GM19372 (cell line): ENCODE measurements at regions not wholly inside any gene's neighbourhood (a gene's known extent, or its start where the extent isn't known, plus 50 kb on each side); places are given as distances from the start of the nearest gene placed in this dataset.
"Not testable (repeated sequence)": the region's sequence is repeated elsewhere in the genome, so short reads cannot be mapped to it uniquely, and the experiment has no call there.

Experiments used
- ATAC-seq: cut with Tn5 transposase; IDR thresholded peaks from one replicate; pipeline ENCODE4 v1.9.1; 2021; ENCODE audit warnings: mild to moderate bottlenecking, low read depth, moderate library complexity; ENCODE audit not compliant: unreplicated experiment

- no peak for ATAC-seq
Measured at GRCh38 chr12:96085475-96085874, 50.1 kb upstream of the LTA4H start.

- not testable (repeated sequence) for ATAC-seq
Measured at GRCh38 chr12:96086190-96086589, 50.8 kb upstream of the LTA4H start.

GRCh38 chr12:96091833-96092232 is 56.4 kb upstream of the LTA4H start:
- ATAC-seq: no peak

DNA sequence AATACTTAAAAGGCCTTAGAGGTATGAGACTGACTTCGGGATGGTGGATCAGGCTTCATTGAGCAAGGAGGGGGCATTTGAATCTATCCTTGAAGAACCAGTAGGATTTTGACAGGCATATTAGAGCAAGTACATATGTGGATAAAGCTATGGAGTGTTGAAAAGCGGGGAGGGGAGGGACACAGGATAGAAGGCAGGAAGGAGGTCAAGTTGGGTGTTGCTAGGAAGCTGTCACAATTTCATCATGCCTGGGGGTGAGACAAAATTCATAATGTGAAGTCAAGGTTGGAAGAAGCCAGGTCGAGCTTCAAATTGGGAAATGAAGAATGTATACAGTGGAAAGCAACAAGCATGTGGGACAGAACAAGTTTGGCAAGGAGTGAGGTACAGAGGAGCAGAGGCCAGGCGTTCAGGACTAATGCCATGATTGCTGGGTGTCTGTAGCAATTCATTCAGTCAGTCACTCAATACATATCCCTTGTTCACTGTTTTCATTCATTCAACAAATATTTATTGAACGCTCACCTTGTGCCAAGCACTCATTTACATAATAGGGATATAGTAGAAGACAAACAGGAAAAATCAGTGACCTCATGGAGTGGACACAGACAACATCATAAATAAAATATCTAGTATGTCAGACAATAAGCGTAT is 58.3 kb upstream of the LTA4H start:
- ATAC-seq: no peak

- no peak for ATAC-seq
Measured at GRCh38 chr12:96094201-96094600, 58.8 kb upstream of the LTA4H start.

DNA sequence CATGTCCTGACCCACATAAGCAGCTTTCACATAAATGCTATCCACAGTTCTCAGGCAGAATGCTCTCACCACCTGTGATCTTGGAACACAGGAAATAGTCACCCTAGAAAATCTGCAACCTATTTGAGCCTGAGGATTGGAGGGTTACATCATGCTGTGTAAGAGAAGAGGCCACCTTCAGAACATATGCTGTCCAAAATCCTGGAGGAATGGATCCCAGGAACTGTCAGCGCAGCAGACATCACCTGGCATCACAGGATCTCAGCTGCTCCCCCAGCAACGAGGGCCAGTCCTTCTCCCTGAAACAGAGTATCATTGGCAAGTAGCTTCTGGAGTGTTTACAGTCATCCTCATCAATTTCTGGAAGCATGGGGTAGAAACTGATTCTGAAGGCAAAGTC is 63.2 kb upstream of the LTA4H start:
- ATAC-seq: no peak

- no peak for ATAC-seq
Measured at GRCh38 chr12:96099421-96099820, 64.0 kb upstream of the LTA4H start.

DNA sequence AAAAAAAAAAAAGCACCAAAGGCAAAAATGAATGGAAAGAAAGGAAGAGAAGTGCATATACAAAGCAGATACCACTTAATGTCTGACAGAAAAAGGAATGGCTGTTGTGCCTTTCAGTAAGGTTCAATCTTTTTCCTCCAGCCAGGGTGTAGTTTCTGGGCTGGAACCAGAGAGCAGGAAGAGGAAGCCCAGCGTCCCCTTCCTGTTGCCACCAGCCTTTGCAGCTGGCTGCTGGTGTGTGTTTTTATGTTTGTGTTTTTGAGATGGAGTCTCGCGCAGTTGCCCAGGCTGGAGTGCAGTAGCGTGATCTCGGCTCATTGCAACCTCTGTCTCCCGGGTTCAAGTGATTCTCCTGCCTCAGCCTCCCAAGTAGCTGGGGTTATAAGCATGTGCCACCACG is 64.6 kb upstream of the LTA4H start:
- no peak for ATAC-seq

GRCh38 chr12:96101806-96102205 is 66.4 kb upstream of the LTA4H start:
- ATAC-seq: no peak

DNA sequence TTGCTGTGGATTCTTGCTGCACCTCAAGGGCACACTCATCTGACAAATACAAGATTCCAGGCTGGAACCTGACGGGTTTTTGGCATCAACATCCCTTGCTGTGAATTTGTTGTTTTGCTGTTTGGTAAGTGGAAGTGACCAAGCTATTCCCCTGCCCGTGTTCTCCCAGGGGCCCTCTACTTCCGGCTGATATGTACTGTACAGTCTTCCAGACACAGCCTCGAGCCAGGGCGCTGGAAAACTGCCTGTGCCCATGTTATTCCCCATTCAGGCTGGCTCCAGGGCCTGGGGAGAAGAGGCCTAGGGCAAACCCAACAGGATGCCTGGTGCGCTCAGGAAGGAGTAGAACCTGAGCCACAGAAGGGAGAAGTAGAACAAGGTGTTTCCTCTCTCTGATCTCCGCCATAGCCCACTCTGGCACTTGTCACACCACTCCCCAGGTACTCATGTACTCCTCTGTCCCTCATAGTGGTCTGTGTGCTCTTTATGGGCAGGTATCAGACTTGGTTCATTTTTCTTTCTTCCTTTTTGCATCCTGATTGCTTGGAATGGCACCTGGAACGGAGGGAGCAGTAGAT is 67.8 kb upstream of the LTA4H start:
- no peak for ATAC-seq

DNA sequence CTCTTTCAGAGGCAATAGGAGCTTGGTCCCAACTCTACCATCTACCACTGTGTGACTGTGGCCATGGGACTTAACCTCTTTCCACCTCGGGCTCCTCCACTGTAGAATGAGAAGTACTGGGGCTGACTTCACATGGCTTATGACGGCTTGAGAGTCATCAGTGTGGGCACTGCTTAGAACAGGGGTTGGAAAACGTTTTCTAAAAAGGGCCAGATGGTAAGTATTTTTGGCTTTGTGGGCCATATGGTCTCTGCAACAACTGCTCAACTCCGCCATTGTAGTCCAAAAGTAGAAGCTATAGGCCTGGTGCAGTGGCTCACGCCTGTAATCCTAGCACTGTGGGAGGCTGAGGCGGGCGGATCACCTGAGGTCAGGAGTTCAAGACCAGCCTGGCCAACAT is 69.2 kb upstream of the LTA4H start:
- no peak for ATAC-seq

- ATAC-seq: no peak
Measured at GRCh38 chr12:96106137-96106536, 70.8 kb upstream of the LTA4H start.

- no peak for ATAC-seq
Measured at GRCh38 chr12:96107236-96107635, 71.8 kb upstream of the LTA4H start.

DNA sequence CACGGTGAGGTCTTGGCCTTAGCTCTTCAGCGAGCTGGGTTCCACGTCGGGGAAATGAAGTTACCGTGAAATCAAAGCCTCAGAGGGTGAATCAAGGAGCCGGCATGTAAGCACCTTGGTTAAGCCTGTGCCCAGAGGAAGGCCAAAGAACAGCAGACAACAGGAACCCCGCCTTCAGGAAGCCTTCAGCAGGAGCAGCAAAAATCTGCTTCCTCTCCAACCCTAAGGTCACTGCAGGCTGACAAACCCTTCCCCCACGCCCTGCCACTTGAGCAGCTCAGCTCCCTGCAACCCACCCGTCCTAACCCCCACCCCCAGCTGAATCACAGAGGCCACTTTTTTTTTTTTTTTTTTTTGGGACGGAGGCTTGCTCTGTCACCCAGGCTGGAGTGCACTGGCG is 72.9 kb upstream of the LTA4H start:
- ATAC-seq: no peak

DNA sequence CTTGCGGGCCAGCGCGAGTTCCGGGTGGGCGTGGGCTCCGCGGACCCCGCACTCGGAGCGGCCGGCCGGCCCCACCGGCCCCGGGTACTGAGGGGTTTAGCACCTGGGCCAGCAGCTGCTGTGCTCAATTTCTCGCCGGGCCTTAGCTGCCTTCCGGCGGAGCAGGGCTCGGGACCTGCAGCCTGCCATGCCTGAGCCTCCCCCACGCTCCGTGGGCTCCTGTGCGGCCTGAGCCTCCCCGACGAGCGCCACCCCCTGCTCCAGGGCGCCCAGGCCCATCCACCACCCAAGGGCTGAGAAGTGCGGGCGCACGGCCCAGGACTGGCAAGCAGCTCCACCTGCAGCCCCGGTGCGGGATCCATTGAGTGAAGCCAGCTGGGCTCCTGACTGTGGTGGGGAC is 73.6 kb upstream of the LTA4H start:
- ATAC-seq: not testable (repeated sequence)

- no peak for ATAC-seq
Measured at GRCh38 chr12:96112733-96113132, 77.3 kb upstream of the LTA4H start.

DNA sequence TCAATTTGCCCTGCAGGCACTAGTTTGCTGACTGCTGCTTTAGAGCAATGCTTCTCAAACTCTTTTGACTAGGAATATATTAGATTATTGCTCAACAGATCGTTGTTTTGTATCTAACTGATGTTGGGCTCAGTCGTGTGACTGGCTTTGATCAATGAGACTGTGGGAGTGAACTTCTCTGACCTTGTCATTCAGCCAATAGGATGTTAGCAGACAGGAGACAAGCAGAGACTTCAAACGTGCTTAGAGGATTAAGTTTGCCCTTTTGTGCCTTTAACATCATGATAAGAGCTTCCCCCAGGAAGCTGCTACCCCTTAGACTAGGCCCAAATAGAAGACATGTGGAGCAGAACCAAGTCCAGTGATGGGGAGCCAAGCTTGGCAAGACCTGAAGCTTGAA is 76.7 kb upstream of the ELK3 start:
- no peak for ATAC-seq

- peak; percentile 87 for ATAC-seq
Measured at GRCh38 chr12:96120359-96121100, 73.6 kb upstream of the ELK3 start.

DNA sequence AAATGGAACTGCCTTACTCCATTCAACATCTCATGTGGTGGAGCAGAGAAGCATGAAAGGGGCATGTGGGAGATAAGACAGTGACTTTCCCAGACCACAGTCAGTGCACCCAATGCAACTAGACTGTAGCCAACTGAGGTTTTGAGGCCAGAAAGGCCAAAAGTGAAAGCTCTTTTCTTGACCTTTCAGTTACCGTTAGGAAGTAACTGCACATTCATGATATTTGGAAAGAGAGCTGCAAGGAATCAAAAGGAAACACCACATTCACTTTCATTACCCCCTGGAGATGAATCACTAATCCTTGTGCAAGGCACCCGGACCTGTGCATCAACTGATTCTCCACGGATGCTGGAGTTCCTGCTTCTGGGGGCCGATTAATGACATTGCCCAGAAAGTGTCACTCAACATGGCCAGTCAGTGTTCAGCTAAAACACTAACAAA is 72.9 kb upstream of the ELK3 start:
- peak; percentile 50 for ATAC-seq

DNA sequence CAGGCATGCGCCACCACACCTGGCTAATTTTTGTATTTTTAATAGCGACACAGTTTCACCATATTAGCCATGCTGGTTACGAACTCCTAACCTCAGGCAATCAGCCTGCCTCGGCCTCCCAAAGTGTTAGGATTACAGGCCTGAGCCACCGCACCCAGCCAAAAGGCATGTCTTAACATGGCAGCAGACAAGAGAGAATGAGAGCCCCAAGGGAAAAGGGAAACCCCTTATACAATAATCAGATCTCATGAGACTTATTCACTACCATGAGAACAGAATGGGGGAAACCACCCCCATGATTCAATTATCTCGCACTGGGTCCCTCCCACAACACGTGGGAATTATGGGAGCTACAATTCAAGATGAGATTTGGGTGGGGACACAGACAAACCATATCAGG is 65.9 kb upstream of the ELK3 start:
- ATAC-seq: not testable (repeated sequence)

- no peak for ATAC-seq
Measured at GRCh38 chr12:96130396-96131059, 63.6 kb upstream of the ELK3 start.
